PC-3 (cell line): ENCODE measurements at regions not wholly inside any gene's neighbourhood (a gene's known extent, or its start where the extent isn't known, plus 50 kb on each side); places are given as distances from the start of the nearest gene placed in this dataset.

Experiments
- ATAC-seq: fragments of 200-7000 bp; cut with Tn5 transposase; 2 replicates; pipeline ENCODE4 v1.9.1; 2020; ENCODE audit warnings: mild to moderate bottlenecking, moderate library complexity
- BruUV-seq: library from RNA; stranded (reverse); fragments of 400-500 nt; replicated peaks from 2 replicates; lab custom pipeline; 2021; lab: Mats Ljungman, UMichigan
- CTCF ChIA-PET: fragments of 300-600 bp; sonication (Branson Sonifier 250); formaldehyde crosslinking; loops from one replicate; lab custom pipeline; 2022; ENCODE audit warnings: antibody characterized with exemption; lab: Charles Lee
- POLR2A ChIA-PET: fragments of 300-600 bp; sonication (Branson Sonifier 250); formaldehyde crosslinking; loops from one replicate; lab custom pipeline; 2022; ENCODE audit warnings: antibody characterized with exemption; ENCODE audit not compliant: unreplicated experiment; lab: Charles Lee
- DNase-seq: peaks from one replicate; pipeline ENCODE4 v3.0.0-alpha.2; 2015
- H2AFZ ChIP-seq: fragments of 300-600 bp; sonication (generic); 2 replicates; pipeline ENCODE4 v1.6.0; 2016; ENCODE audit warnings: antibody characterized with exemption, low read length
- H3F3A ChIP-seq: fragments of 300-600 bp; sonication (generic); one replicate; pipeline ENCODE4 v1.6.0; 2017; ENCODE audit warnings: antibody characterized with exemption, low read length, control low read depth, mild to moderate bottlenecking; ENCODE audit not compliant: unreplicated experiment
- H3K27ac ChIP-seq: fragments of 300-600 bp; sonication (generic); 2 replicates; pipeline ENCODE4 v1.5.1; 2016; ENCODE audit warnings: mild to moderate bottlenecking, low read length
- H3K27me3 ChIP-seq: fragments of 300-600 bp; sonication (generic); 2 replicates; pipeline ENCODE4 v1.6.1; 2016; ENCODE audit warnings: low read length, mixed read lengths
- H3K36me3 ChIP-seq: fragments of 300-600 bp; sonication (generic); 2 replicates; pipeline ENCODE4 v1.6.1; 2016; ENCODE audit warnings: low read depth, mixed run types, low read length, mixed read lengths
- H3K4me1 ChIP-seq: fragments of 300-600 bp; sonication (generic); 2 replicates; pipeline ENCODE4 v1.5.1; 2016; ENCODE audit warnings: low read length; ENCODE audit not compliant: insufficient read depth
- H3K4me2 ChIP-seq: fragments of 300-600 bp; sonication (generic); 2 replicates; pipeline ENCODE4 v1.6.0; 2016; ENCODE audit warnings: low read length
- H3K4me3 ChIP-seq: fragments of 300-600 bp; sonication (generic); 2 replicates; pipeline ENCODE4 v1.5.1; 2016; ENCODE audit warnings: mild to moderate bottlenecking, low read length, mixed read lengths
- H3K79me2 ChIP-seq: fragments of 300-600 bp; sonication (generic); 2 replicates; pipeline ENCODE4 v1.6.1; 2017; ENCODE audit warnings: low read length, mixed read lengths
- H3K9ac ChIP-seq: fragments of 300-600 bp; sonication (generic); 2 replicates; pipeline ENCODE4 v1.6.0; 2016; ENCODE audit warnings: mild to moderate bottlenecking, low read length
- H3K9me2 ChIP-seq: fragments of 300-600 bp; sonication (generic); replicated peaks from 2 replicates; pipeline ENCODE4 v1.6.1; 2016; ENCODE audit warnings: mixed run types, low read length, mixed read lengths
- H3K9me3 ChIP-seq: fragments of 300-600 bp; sonication (generic); 2 replicates; pipeline ENCODE4 v1.6.1; 2016; ENCODE audit warnings: low read length, mixed read lengths
- H4K20me1 ChIP-seq: fragments of 300-600 bp; sonication (generic); 2 replicates; pipeline ENCODE4 v1.6.1; 2016; ENCODE audit warnings: low read length, mixed read lengths
- CTCF ChIP-seq: fragments of 300-600 bp; sonication (generic); conservative IDR thresholded peaks from 2 replicates; pipeline ENCODE4 v1.5.1; 2017; ENCODE audit warnings: antibody characterized with exemption, low read depth, mild to moderate bottlenecking, low read length
- EZH2 ChIP-seq: fragments of 300-600 bp; sonication (generic); IDR thresholded peaks from one replicate; pipeline ENCODE4 v1.6.1; 2017; ENCODE audit warnings: antibody characterized with exemption, mild to moderate bottlenecking, low read length; ENCODE audit not compliant: unreplicated experiment
- EZH2phosphoT487 ChIP-seq: fragments of 300-600 bp; sonication (generic); IDR thresholded peaks from 2 replicates; pipeline ENCODE4 v1.6.1; 2018; ENCODE audit warnings: mild to moderate bottlenecking, antibody characterized with exemption, low read length, borderline replicate concordance
- intact Hi-C: fragments of 100-400 bp; cut with micrococcal nuclease; formaldehyde crosslinking; loops from 2 replicates; pipeline ENCODE4 v1.9.0; 2023

- ATAC-seq (no peak), DNase-seq (no peak)
- TF ChIP-seq CTCF = no peak
- no peak for TF ChIP-seq EZH2phosphoT487
- TF ChIP-seq EZH2 = no peak
- BruUV-seq = no TSS peak
- POLR2A ChIA-PET = no interaction called here
- Histone ChIP-seq H3K4me2 (no peak overlapping the region), H3K4me1 (no peaks in the 10 kb centered on the region), H3K9me2 (no peaks in the 10 kb centered on the region), H3K36me3 (no peaks in the 10 kb centered on the region), H3K9me3 (no peaks in the 10 kb centered on the region), H4K20me1 (no peaks in the 10 kb centered on the region), H3K4me3 (no peak overlapping the region), H2AFZ (no peak overlapping the region), H3K27ac (no peak overlapping the region), H3F3A (no peaks in the 10 kb centered on the region), H3K79me2 (no peaks in the 10 kb centered on the region), H3K27me3 (no peaks in the 10 kb centered on the region), H3K9ac (no peak overlapping the region)
- intact Hi-C loops = no loop called here
- CTCF ChIA-PET = no interaction called here
Measured at GRCh38 chr19:32053376-32053775, 292.0 kb upstream of the ZNF507 start.

GRCh38 chr19:32053861-32054260, 291.5 kb upstream of the ZNF507 start:
- POLR2A ChIA-PET = no interaction called here
- TF ChIP-seq EZH2 = no peak
- no peak for TF ChIP-seq EZH2phosphoT487
- TF ChIP-seq CTCF = no peak
- Histone ChIP-seq H3K79me2 (no peaks in the 10 kb centered on the region), H3F3A (no peaks in the 10 kb centered on the region), H3K27me3 (no peaks in the 10 kb centered on the region), H3K9me2 (no peaks in the 10 kb centered on the region), H3K4me3 (no peak overlapping the region), H3K27ac (no peak overlapping the region), H3K36me3 (no peaks in the 10 kb centered on the region), H3K4me2 (no peak overlapping the region), H2AFZ (no peak overlapping the region), H4K20me1 (no peaks in the 10 kb centered on the region), H3K9me3 (no peaks in the 10 kb centered on the region), H3K9ac (no peak overlapping the region), H3K4me1 (no peaks in the 10 kb centered on the region)
- BruUV-seq = no TSS peak
- intact Hi-C loops = no loop called here
- DNase-seq (no peak), ATAC-seq (no peak)
- CTCF ChIA-PET = no interaction called here

GRCh38 chr19:32058131-32058530, 287.3 kb upstream of the ZNF507 start:
- TF ChIP-seq CTCF = no peak
- Histone ChIP-seq H3K27me3 (no peaks in the 10 kb centered on the region), H3K4me2 (no peak overlapping the region), H3K27ac (no peak overlapping the region), H3F3A (no peaks in the 10 kb centered on the region), H2AFZ (no peak overlapping the region), H3K9me2 (no peaks in the 10 kb centered on the region), H3K36me3 (no peaks in the 10 kb centered on the region), H3K9me3 (no peaks in the 10 kb centered on the region), H3K4me3 (no peak overlapping the region), H3K9ac (no peak overlapping the region), H3K79me2 (no peaks in the 10 kb centered on the region), H4K20me1 (no peaks in the 10 kb centered on the region), H3K4me1 (no peaks in the 10 kb centered on the region)
- intact Hi-C loops = no loop called here
- no peak for ATAC-seq
- ChIA-PET POLR2A (no interaction called here), CTCF (no interaction called here)
- no TSS peak for BruUV-seq
- DNase-seq = no peak
